HG03095 (cell line): ENCODE measurements at regions not wholly inside any gene's neighbourhood (a gene's known extent, or its start where the extent isn't known, plus 50 kb on each side); places are given as distances from the start of the nearest gene placed in this dataset.
"Not testable (repeated sequence)": the region's sequence is repeated elsewhere in the genome, so short reads cannot be mapped to it uniquely, and the experiment has no call there.

ENCODE experiments used
- ATAC-seq: cut with Tn5 transposase; IDR thresholded peaks from one replicate; pipeline ENCODE4 v1.9.1; 2021; ENCODE audit warnings: moderate library complexity; ENCODE audit not compliant: unreplicated experiment

DNA sequence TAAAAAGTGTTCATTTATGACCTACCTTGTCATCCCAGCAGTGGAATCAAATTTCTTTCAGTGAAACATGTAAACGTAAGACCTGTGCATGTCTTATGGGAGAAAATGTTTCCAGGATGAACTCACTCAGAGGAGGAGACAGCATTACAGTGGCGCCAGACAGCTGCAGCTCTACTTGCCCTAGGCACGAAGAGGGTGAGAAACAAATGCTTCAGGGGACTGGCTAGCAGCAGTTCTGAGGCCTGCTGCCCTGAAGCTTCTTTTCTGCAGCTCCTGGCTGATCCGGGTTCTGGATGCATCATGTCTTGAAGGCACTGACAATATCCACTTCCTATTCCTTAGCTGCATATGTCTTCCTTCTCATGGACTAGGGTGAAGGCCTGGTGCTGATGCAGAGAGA, 120.2 kb downstream of the QRSL1 start:
- ATAC-seq, result no peak

DNA sequence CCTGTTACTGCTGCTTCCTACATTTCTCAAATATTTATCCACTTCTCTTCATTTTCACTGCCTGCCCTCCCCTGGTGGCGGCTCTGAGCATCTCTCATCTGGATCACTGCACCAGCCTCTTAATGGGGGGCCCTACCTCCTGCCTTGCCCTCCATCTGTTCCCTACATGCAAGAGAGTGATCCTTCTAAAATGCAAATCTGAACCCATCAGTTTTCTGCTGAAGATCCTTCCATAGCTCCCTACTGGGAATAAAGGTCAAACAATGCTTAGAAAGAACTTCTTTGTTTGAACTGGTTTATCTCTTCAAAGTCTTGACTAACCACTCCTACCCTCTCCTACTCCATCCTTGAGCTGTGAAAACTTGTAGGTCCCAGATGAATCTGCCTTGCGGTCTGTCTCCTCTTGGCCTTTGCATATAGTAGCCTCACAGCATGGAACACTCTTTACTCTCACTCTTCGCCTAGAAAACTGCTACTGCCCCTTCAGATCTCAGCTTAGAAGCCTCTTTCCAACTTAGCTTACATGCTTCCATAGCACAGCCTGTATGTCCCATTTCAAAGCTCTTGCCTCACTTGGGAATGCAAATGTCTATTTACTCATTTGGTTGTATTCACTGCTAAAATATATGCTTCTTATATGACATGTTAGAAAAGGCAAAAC, 119.3 kb downstream of the QRSL1 start:
- no peak for ATAC-seq

DNA sequence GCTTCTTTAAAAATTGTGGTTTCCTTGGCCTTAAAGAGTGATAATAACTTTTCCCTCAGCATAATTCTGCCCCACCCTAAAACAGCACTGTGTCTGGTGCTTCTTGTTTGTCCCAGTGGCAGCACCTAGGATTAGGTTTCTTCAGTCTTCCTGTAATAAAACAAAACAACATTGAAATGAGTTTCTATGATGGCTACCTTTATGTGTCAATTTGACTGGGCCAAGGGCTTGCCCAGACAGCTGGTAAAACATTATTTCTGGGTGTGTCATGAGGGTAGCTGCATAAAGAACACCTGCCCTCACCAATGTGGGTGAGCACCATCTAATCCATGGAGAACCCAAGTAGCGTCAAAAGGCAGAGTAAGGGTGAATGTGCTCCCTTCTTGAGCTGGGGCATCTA, 117.8 kb downstream of the QRSL1 start:
- ATAC-seq, result no peak

DNA sequence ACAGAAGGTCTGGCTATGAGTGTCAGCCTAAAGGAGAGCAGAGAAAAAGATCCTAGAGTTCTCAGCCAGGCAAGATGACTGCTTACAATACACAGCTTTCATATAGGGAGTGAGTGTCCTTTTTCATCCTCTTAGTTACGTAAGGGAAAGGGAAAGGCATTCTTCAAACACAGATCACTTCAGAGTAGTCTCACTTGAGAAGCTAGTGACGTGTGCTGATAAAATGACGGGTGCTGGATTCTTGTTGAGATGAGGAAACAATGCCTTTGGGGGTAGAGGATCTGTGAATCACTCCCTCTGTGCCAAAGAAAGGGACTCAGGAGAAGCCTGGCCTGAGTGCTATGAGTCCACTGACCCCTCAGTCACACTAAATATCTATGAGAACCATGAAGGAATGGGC, 117.3 kb downstream of the QRSL1 start:
- ATAC-seq, result no peak

DNA sequence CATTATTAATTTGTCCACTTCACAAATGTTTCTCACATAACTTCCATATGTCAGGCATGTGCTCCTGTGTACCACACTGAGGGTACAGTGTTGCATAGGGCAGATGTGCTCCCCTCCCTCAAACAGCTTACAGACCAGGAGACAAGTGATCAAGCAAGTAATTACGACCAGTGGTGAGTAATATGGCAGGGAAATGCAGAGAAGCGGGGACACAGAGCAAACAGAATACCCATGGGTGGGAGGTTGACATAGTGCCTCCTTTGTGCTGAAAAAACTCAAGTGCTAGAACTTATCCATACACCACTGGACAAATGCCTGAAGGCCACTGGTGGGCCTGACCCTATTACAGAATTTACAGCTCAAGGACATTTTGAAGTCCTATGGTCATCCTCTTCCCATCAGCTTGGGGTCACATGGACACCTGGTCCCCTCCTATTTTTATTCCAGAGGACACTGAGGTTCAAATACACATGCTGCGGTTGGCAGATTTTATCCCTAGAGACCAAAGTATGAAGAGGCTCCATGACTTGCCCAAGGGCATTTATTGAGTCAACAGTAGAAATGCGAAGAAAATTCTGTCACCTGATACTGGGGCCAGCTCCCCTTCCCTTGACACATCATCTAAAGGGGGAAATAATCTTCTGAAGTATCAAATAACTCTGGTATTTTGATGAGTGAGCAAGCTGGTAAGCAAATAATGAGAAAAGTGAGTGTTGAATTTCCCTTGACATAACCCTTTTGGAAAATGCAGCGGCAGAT, 116.6 kb downstream of the QRSL1 start:
- no peak for ATAC-seq

DNA sequence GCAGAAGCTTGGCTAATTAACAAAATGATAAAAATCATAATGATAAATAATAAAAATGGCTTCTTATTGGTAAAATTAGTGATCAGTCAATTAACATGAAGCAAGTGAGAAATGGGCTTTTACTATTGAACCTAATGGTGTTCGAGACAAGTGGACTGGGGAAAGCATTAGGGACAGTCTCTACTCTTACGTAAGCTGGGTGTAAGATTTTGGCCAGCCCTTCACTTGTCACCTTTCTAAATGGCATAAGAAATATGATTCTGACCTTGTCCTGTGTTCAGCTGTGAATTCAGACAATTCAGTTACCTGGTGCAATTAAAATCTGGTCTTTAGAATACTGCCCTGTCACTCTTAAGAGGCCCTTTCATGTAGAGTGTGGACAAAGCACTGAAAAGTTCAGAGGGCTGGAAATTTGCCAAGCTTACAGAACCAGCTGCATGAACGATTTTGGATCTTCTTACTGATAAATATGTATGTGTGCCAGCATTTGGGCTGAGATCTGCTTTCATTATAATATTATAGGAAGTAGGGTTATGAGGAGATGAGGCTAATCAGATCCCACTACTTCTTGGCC, 115.9 kb downstream of the QRSL1 start:
- no peak for ATAC-seq

DNA sequence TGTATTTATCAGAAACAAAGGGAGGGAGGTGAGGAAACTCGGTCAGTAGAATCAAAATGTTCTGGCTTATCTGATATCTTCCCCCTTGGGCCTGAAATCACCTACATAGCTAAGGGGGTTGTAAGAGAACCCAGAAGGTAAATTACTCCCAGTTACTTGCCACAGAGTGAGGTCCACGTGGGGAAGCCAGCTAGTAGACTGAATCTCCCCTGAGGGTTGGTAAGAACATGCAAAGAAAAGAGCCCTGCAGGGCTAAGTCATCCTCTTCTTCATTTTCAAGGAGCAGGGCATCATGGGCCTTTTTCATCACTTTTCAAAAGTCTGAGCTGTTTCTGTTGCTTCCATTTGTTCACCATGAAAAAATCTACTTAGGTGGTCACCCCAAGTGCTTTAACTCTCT, 115.4 kb downstream of the QRSL1 start:
- no peak for ATAC-seq

DNA sequence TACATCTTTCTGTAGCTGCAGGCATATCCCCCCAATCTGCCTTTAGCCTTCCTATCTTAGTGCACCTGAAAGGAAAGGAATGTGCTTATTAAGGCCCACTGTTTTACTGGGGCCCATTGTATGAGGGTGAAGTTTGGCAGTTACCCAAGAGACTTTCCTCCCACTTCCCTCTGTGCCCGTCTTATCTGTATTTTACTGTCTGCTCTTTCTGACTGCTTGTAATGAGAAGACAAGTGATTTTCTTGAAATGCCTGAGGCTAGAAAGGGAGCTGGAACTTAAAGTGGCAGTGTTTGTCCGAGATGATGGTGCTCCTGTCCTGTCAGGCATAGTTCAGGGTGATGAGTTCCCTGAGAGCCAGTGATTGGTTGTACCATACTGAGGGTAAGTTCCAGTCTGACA, 114.7 kb downstream of the QRSL1 start:
- not testable (repeated sequence) for ATAC-seq

DNA sequence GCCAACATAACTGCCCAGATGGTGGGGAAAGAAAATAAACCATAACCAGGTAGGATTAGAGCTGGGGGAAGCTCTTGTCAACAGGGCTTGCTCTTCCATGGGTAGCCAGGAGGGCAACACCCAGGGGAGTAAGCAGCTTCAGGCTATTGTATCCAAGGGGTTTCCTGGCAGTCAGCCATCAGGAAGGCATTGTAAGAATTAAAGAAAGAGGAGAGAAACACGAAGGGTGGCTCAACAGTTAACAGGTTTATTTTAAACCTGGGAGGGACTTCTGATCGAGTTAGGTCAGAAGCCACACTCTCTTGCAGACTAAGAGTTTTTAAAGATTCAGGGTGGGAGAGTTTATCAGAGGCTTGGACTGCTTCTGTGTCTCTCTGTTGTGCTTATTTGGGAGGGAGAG, 114.2 kb downstream of the QRSL1 start:
- no peak for ATAC-seq

DNA sequence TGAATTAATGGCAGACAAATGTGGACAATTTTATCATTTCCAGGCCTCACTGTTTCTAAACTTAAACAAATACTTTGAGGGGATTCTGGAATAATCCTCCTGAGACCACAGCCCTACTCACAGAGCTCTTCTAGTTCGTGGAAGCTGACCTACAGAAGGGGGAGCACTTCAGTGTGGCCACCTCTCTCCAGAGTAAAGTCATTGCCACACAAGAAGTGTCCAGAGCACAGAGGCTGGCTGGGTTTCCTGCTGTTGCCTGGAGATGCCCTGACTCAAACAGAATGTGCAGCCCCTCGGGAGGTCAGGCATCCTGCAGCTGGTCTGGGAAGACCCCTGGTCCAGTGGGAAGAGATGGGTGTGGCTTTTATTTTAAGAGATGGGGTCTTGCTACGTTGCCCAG, 110.9 kb downstream of the QRSL1 start:
- ATAC-seq, result no peak

DNA sequence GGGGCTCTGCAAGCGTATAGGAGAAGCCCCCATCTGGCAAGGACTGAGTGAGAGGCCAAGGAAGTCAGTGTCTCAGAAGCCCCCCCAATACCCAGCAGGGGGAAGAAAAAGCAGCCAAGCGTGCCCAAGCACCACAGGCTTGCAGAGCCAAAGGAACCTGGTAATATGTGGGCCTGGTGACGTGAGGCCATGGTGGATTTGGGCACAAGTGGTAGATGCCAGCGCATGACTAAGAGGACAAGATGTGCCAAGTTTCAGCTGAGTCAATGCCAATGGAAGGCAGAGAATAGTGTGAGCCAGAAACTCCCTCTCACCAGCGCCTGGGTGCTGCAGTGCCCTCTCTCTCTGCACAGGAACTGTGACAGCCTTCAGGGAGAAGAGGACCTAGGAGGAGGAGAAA, 110.0 kb downstream of the QRSL1 start:
- ATAC-seq, result no peak

DNA sequence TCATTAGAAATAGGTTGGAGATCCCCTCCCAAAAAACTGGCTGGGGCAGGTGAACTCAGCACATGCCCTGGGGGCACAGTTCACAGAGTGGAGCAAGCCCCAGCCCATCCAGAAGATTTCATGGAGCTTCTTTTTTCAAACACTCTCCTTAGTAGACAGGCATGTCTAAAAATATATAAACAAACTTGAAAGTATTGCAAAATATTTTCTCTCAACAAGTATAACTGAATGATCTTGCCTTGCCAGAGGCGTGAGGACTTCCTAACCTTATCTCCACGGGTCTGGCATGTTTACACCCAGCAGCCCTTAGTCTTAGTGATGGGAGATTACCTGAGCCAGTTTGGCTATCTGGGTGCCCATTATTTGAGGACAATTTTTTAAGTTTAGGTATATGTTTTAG, 107.1 kb downstream of the QRSL1 start:
- no peak for ATAC-seq

DNA sequence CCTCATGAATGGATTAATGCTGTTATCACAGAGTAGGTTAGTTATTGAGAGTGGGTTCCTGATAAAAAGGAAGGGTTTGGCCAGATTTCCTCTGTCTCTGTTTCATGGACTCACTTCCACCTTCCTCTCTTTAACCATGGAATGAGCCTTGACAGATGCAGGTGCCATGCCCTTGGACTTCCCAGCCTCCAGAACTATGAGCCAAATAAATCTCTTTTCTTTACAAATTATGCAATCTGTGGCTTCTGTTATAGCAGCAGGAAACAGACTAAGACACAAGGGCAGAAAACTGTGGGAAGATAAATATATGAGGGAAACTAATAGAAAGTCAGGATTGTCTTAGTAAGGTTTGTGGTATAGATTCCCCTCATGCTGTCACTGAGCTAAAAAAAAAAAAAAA, 106.5 kb downstream of the QRSL1 start:
- no peak for ATAC-seq

DNA sequence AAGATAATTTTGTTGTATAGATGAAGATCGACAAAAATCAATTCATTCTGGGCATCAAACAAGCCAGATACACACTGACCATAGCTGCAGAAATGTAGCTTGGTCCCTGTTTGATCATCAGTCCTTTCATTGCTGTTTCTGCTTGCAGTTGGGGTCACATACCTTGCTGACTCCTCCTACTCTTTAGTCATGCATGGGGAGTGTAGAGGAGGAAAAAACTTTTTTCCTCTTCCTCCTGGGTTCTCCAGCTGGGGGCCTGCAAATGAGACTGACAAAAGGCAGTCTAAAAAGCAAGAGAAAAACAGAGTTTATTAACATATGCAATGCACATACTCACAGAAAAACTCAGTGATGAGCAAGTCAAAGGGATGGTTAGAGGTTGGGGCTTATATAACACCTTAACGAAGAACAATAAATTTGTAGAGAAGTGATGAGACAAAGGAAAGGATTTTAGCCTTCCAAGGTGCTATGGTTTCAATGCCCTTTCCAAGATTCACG, 105.8 kb downstream of the QRSL1 start:
- ATAC-seq, result no peak

DNA sequence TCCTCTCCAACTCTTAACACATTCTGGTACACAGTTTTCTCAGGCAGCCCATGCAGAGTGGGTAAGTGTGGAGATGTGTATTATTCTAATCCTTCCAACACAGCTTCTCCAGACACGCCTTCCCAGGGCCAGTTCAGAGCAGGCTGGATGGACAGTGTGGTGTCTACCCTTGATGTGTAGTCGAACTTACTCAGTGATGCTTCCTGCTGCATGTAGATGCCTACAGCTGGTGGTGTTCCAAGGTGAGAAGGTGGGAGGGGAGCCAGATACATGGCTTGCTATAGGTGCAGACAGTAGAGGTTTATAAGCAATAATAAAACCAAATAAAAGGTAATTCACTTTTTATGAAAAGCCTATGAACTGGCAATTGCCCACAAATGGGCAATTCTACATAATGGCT, 104.0 kb downstream of the QRSL1 start:
- ATAC-seq, result no peak

DNA sequence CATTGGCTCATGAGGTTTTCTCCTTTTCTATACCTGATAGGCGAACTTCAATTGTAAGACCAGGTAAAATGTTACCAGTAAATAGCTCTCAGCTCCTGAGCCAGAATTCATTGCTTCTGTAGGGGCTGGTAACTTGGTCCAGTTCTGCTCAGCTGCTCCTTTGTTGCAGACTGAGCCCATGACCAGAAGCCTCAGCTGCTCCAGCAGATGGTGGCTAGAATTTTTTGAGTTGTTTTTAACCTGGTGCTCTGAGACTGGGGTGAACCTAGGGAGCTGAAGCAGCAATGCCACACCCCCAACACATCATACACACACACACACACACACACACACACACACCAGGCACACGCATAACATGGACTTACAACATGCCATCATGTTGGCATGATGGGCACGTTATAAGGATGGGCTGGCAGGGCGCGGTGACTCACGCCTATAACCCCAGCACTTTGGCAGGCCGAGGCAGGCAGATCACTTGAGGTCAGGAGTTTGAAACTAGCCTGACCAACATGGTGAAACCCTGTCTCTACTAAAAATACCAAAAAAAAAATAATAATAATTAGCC, 103.1 kb downstream of the QRSL1 start:
- ATAC-seq, result no peak

DNA sequence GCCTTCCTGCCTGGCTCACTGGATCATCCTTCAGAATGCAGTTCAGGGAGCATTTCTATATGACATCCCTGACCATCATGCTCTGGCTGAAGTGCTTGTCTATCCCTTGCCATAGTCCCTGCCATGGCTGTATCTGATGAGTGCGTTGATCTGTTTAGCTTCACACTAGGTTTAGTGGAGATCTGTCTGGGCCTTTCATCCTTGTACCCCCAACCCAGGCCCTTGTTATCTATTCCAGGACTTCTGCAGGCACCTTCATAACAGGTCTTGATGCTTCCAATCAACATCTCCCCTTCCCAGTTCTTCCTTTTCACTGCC, 102.4 kb downstream of the QRSL1 start:
- no peak for ATAC-seq

DNA sequence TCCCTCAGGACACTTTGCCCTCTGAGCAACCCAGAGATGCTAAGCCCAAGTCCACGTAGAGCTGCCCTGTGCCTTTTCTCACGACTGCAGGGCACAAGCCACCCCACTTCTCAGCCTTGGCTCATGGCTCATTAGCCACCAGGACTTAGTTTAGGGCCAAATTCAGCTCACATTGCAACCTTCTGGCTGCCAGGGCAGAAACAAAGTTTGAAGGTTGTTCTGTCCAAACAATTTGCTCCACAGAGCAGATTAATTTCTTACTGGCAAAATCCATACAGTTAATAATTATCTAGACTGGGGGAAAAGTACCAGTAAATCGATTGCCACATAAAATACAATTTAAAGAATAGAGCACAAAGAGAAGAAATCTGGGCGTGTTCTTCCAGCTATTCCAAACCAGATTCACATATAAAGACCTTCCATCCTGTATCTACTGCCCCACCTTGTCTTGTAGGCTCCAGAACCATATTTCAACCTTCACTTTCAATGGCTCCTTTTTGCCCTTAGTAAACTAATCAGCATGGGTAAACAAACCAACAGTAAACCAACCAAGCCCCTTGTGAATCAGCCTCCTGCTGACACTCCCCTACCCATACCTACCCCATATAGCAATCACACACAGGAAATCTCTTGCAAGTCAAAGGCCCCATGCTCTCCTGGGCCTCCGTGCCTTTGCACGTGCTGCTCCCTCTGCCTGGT, 101.9 kb downstream of the QRSL1 start:
- ATAC-seq, result no peak

DNA sequence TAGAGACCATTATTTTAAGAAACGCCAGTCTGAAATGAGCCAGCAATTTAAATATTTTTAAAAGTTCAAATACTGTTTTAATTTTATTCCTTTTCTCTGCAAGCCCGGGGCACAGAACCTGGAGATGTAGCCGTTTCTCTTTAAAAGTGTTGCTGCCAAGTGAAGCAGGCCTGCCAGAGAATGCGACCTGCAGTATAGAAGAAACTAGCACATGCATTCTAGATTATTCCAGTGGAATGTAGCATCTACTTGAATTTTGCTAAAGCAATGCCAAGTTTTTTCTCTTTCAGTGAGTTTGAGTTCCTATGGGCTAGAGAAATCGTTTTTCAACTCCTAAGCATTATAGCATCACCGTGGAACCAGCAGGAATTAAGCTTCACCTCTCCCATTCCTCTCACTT, 101.3 kb downstream of the QRSL1 start:
- no peak for ATAC-seq

DNA sequence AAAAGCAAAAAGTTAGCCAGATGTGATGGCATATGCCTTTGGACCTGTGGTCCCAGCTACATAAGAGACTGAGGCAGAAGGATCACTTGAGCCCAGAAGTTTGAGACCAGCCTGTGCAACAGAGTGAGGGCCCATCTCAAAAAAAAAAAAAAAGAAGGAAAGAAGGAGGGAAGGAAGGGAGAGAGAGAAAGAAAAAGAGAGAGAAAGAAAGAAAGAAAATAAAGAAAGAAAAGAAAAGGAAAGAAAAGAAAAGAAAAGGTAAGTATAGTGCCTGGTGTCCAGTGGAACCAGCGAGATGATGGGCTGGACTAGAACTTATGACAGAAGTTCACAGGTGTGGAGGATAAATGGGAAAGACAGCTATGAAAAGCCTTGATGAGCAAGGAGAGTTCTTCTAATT, 100.9 kb downstream of the QRSL1 start:
- ATAC-seq, result no peak

DNA sequence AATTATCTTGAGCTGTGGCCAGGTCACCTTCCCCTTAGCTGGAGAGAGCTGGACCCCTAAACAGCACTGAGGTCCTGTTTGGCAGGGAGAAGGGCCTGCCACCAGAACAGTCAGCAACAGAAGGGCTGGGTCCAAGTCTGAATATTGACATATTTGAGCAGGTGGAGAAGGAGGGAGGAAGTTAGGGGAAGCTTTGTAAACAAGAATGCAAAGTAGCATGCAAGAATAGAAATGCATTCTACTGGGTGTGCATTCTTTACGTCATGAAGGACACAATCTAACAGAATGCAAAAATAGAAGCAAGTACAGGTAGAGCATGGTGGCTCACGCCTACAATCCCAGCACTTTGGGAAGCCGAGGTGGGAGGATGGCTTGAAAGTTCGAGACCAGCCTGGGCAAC, 100.5 kb downstream of the QRSL1 start:
- no peak for ATAC-seq
